Fibroblast of mammary gland (primary cell): ENCODE measurements at regions not wholly inside any gene's neighbourhood (a gene's known extent, or its start where the extent isn't known, plus 50 kb on each side); places are given as distances from the start of the nearest gene placed in this dataset.
A peak's percentile ranks its signal among the peaks of the same experiment; 100 is the strongest.

ENCODE experiments used
- DNase-seq: peaks from one replicate; pipeline ENCODE4 v3.0.0-alpha.2; 2010; ENCODE audit warnings: low read depth
- H3K4me3 ChIP-seq: 2 replicates; pipeline ENCODE4 v1.5.1; 2011; ENCODE audit warnings: low read depth, mild to moderate bottlenecking, low read length, moderate library complexity; ENCODE audit not compliant: control insufficient read depth
- TF ChIP-seq, protein P1 (sequence below): conservative IDR thresholded peaks from 2 replicates; pipeline ENCODE4 v1.5.1; 2011; ENCODE audit warnings: low read depth, low read length, inconsistent platforms; ENCODE audit not compliant: control insufficient read depth, insufficient read depth

DNA sequence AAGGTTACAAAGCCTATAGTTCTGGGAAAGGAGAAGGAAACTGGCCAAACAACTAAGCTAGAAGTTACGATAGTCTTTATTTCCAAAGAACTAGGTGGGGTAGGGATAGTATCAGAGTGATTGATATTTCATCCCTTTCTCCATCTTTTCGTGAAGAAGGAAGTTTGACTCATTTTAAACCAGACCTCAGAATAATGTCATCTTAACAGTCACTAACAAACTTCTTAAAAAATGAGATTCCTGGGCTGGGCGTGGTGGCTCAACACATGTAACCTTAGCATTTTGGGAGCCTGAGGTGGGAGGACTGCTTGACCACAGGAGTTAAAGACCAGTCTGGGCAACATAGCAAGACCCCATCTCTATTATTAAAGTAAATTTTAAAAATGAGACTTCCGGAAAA is 69.4 kb downstream of the ARL4A start:
- no peak overlapping the region for H3K4me3 ChIP-seq
- DNase-seq = peak; percentile 41

DNA sequence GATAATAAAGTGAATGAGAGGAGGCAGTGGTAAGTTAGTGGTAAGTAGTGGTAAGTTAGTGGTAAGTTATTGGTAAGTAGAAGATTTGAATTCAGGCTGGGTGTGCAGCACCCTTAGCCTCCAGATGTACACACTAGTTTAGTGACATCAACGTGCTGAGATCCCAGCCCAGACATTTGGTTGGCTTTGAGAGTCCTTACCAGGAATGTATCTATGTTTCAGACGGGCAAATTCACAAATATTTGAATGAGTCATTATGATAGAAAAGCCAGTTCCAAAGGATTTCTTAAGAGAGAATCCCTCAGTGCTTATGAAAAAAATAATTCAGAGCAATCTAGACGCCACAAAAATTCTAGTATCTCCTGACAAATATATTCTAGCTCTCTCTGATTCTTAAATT is 70.0 kb downstream of the ARL4A start:
- DNase-seq = peak; percentile 91
- no peak overlapping the region for H3K4me3 ChIP-seq
- TF ChIP-seq, protein P1, sequence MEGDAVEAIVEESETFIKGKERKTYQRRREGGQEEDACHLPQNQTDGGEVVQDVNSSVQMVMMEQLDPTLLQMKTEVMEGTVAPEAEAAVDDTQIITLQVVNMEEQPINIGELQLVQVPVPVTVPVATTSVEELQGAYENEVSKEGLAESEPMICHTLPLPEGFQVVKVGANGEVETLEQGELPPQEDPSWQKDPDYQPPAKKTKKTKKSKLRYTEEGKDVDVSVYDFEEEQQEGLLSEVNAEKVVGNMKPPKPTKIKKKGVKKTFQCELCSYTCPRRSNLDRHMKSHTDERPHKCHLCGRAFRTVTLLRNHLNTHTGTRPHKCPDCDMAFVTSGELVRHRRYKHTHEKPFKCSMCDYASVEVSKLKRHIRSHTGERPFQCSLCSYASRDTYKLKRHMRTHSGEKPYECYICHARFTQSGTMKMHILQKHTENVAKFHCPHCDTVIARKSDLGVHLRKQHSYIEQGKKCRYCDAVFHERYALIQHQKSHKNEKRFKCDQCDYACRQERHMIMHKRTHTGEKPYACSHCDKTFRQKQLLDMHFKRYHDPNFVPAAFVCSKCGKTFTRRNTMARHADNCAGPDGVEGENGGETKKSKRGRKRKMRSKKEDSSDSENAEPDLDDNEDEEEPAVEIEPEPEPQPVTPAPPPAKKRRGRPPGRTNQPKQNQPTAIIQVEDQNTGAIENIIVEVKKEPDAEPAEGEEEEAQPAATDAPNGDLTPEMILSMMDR = no peak

More for the DNA sequence above, 69.4 kb downstream of the ARL4A start:
- TF ChIP-seq, protein P1 = no peak

DNA sequence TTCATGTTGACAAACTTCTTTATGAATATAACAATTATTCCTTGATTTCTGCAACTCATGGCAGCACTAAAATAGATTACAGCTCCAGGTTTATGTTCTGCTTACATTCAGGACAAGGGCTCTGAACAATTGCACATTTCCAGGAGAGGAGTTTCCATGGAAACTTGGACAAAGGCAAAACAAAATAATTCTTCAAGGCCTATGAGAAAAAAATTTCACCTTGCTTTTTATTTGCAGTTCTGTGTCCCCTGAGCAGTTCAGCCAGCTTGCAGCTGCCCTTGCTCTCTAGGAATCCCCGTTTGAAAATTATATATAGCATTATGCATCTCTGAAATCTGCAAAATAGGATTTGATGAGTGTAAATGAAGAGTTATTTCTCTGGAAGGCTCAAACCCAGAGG is 71.7 kb downstream of the ARL4A start:
- TF ChIP-seq, protein P1 = no peak
- DNase-seq = peak; percentile 9

DNA sequence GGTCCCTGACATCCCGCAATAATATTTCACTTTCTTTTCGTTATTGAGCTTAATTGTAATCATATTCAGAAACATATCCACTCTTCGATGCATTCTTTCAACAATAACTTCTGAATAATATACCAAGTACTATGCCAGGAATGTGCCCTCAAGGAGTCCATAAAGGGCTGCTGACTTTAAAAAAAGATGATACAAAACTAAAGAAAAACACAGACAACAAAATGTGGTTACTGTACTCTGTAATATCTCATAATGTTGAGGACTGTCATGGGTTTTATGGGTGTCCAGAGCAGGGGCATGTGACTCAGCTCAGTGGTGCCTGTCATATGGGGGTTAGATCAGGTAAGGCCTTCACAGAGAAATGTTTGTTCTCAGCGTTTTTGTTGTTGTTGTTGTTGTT is 73.7 kb downstream of the ARL4A start:
- TF ChIP-seq, protein P1 = no peak
- no peak for DNase-seq

More for the DNA sequence above, 71.7 kb downstream of the ARL4A start:
- H3K4me3 ChIP-seq = no peak overlapping the region

DNA sequence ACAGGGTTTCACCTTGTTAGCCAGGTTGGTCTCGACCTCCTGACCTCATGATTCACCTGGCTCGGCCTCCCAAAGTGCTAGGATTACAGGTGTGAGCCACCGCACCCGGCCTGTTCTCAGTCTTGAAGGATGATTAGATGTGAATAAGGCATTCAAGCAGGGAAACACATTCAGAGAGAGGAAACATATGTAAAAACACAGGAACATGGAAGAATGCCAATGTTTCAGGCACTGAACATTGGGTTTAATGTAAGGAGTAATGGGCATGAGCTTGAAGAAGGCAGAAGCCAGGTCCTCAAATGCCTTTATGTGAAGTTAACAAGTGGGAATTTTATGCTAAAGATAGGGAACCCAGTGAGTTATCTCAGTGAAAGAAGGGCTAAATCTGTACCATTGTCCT is 74.3 kb downstream of the ARL4A start:
- TF ChIP-seq, protein P1 = no peak
- DNase-seq = no peak
- no peak overlapping the region for H3K4me3 ChIP-seq

More for the DNA sequence above, 73.7 kb downstream of the ARL4A start:
- no peak overlapping the region for H3K4me3 ChIP-seq

DNA sequence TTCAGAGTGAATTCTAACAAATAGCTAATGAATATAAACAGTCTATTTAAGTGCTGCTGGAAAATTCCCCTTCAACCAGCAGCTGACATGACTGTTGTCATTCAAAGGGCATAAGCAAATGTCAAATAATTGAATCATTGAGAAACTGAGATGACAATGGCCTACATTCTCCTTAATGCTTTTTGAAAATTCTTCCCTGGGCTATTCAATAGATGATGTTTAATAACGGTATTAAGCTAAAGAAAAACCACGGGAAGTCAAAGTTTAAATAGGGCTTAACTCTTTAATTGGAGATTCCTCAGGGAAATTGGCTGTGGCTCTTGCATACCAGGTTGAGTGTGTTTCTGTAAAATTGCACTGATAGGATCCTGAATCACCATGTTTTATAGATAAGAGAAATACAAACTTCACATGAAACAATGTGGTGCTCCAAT is 77.0 kb downstream of the ARL4A start:
- H3K4me3 ChIP-seq = no peak overlapping the region
- TF ChIP-seq, protein P1 = no peak

More for the DNA sequence above, 77.0 kb downstream of the ARL4A start:
- no peak for DNase-seq
